GM21360 (cell line): ENCODE measurements at regions not wholly inside any gene's neighbourhood (a gene's known extent, or its start where the extent isn't known, plus 50 kb on each side); places are given as distances from the start of the nearest gene placed in this dataset.
"Not testable (repeated sequence)": the region's sequence is repeated elsewhere in the genome, so short reads cannot be mapped to it uniquely, and the experiment has no call there.

Experiments used
- ATAC-seq: cut with Tn5 transposase; IDR thresholded peaks from one replicate; pipeline ENCODE4 v1.9.1; 2021; ENCODE audit warnings: mild to moderate bottlenecking, moderate library complexity; ENCODE audit not compliant: unreplicated experiment

GRCh38 chr3:40695848-40696247, 171.1 kb downstream of the ZNF621 start:
- no peak for ATAC-seq

- ATAC-seq: not testable (repeated sequence)
Observed at GRCh38 chr3:40698611-40699010, 173.9 kb downstream of the ZNF621 start.

- ATAC-seq: no peak
Observed at GRCh38 chr3:40701016-40701588, 176.3 kb downstream of the ZNF621 start.

- ATAC-seq: no peak
Observed at GRCh38 chr3:40704224-40704623, 179.5 kb downstream of the ZNF621 start.

- no peak for ATAC-seq
Observed at GRCh38 chr3:40705663-40706062, 180.9 kb downstream of the ZNF621 start.

- ATAC-seq: no peak
Observed at GRCh38 chr3:40713306-40713705, 188.5 kb downstream of the ZNF621 start.

- no peak for ATAC-seq
Observed at GRCh38 chr3:40713795-40714194, 189.0 kb downstream of the ZNF621 start.

- no peak for ATAC-seq
Observed at GRCh38 chr3:40714771-40715345, 190.1 kb downstream of the ZNF621 start.

GRCh38 chr3:40715551-40715950, 190.8 kb downstream of the ZNF621 start:
- no peak for ATAC-seq

- no peak for ATAC-seq
Observed at GRCh38 chr3:40717471-40717870, 192.7 kb downstream of the ZNF621 start.

GRCh38 chr3:40718209-40718608, 193.4 kb downstream of the ZNF621 start:
- peak; percentile 24 for ATAC-seq

GRCh38 chr3:40718681-40719080, 193.9 kb downstream of the ZNF621 start:
- ATAC-seq: peak; percentile 93

GRCh38 chr3:40719660-40720287, 195.0 kb downstream of the ZNF621 start:
- no peak for ATAC-seq

GRCh38 chr3:40720341-40720740, 195.6 kb downstream of the ZNF621 start:
- no peak for ATAC-seq

- no peak for ATAC-seq
Observed at GRCh38 chr3:40720863-40721262, 196.1 kb downstream of the ZNF621 start.

GRCh38 chr3:40723083-40723660, 198.4 kb downstream of the ZNF621 start:
- no peak for ATAC-seq

- no peak for ATAC-seq
Observed at GRCh38 chr3:40725031-40725430, 200.3 kb downstream of the ZNF621 start.

GRCh38 chr3:40731445-40731844, 206.7 kb downstream of the ZNF621 start:
- ATAC-seq: no peak

- ATAC-seq: no peak
Observed at GRCh38 chr3:40736943-40737342, 212.2 kb downstream of the ZNF621 start.

GRCh38 chr3:40737343-40737742, 212.6 kb downstream of the ZNF621 start:
- ATAC-seq: no peak

- ATAC-seq: no peak
Observed at GRCh38 chr3:40739971-40740370, 215.2 kb downstream of the ZNF621 start.

GRCh38 chr3:40741729-40742128, 217.0 kb downstream of the ZNF621 start:
- ATAC-seq: no peak
